CD14-positive monocyte (primary cell): ENCODE measurements at regions not wholly inside any gene's neighbourhood (a gene's known extent, or its start where the extent isn't known, plus 50 kb on each side); places are given as distances from the start of the nearest gene placed in this dataset.

Experiments
- DNase-seq, 3 donors: peaks; one replicate each; pipeline ENCODE4 v3.0.0-alpha.2; 2011 to 2022
- H2AFZ ChIP-seq: 2 replicates; pipeline ENCODE4 v1.6.0; 2012; ENCODE audit warnings: mild to moderate bottlenecking, low read depth, low read length, inconsistent platforms; ENCODE audit not compliant: insufficient read depth, poor library complexity, severe bottlenecking
- H3K27ac ChIP-seq, 2 donors: 1 replicate in 1 of 2; 2 replicates in 1 of 2; pipeline ENCODE4 v1.5.1; 2012 to 2013; ENCODE audit warnings: low read length in 2 of 2, control low read depth in 1 of 2, inconsistent platforms in 1 of 2, low read depth in 1 of 2, mild to moderate bottlenecking in 1 of 2
- H3K27me3 ChIP-seq, 2 donors: one replicate each; pipeline versions ENCODE4 v1.6.0 to v1.6.1; 2011 to 2013; ENCODE audit warnings: low read length in 2 of 2; ENCODE audit not compliant: control insufficient read depth in 2 of 2, insufficient read depth in 2 of 2
- H3K36me3 ChIP-seq, 2 donors: replicated peaks in 1 of 2; 1 replicate in 1 of 2; 2 replicates in 1 of 2; pipeline versions ENCODE4 v1.5.1 to v1.6.1; 2012 to 2013; ENCODE audit warnings: low read length in 2 of 2, control low read depth in 1 of 2, inconsistent platforms in 1 of 2, mild to moderate bottlenecking in 1 of 2; ENCODE audit not compliant: insufficient read depth in 2 of 2, control insufficient read depth in 1 of 2
- H3K4me1 ChIP-seq, 2 donors: 1 replicate in 1 of 2; 2 replicates in 1 of 2; pipeline versions ENCODE4 v1.5.1 to v1.6.1; 2012 to 2013; ENCODE audit warnings: low read length in 2 of 2, control low read depth in 1 of 2, inconsistent platforms in 1 of 2, mild to moderate bottlenecking in 1 of 2, moderate library complexity in 1 of 2; ENCODE audit not compliant: insufficient read depth in 2 of 2, control insufficient read depth in 1 of 2
- H3K4me2 ChIP-seq: replicated peaks from 2 replicates; pipeline ENCODE3; 2012; ENCODE audit warnings: low read length, moderate library complexity, mild to moderate bottlenecking; ENCODE audit not compliant: poor library complexity, severe bottlenecking; ENCODE audit errors: extremely low read depth
- H3K4me3 ChIP-seq, 3 experiments: fragments of 200-600 bp in 1 of 3; sonication (generic) in 1 of 3; replicated peaks in 1 of 3; 1 replicate in 2 of 3; 2 replicates in 1 of 3; pipeline ENCODE4 v1.5.1; 2011 to 2013; ENCODE audit warnings: low read length in 3 of 3, mild to moderate bottlenecking in 3 of 3, control low read depth in 2 of 3, low read depth in 2 of 3, inconsistent platforms in 1 of 3, moderate library complexity in 1 of 3
- H3K79me2 ChIP-seq: 2 replicates; pipeline ENCODE4 v1.6.0; 2012; ENCODE audit warnings: mild to moderate bottlenecking, control low read depth, inconsistent platforms, low read length, moderate library complexity; ENCODE audit not compliant: insufficient read depth
- H3K9ac ChIP-seq: 2 replicates; pipeline ENCODE4 v1.6.0; 2017; ENCODE audit warnings: low read length, mild to moderate bottlenecking; ENCODE audit not compliant: insufficient read depth, poor library complexity, severe bottlenecking
- H3K9me3 ChIP-seq, 2 donors: replicated peaks in 1 of 2; 1 replicate in 1 of 2; 2 replicates in 1 of 2; pipeline versions ENCODE4 v1.5.1 to v1.6.1; 2012 to 2013; ENCODE audit warnings: low read length in 2 of 2, control low read depth in 1 of 2; ENCODE audit not compliant: control insufficient read depth in 1 of 2, insufficient read depth in 1 of 2
- H4K20me1 ChIP-seq: 2 replicates; pipeline ENCODE4 v1.6.0; 2012; ENCODE audit warnings: mild to moderate bottlenecking, low read length, control low read depth, moderate library complexity; ENCODE audit not compliant: insufficient read depth
- H3K27ac Mint-ChIP-seq, 7 donors: one replicate each; pipeline ENCODE4 v1.8.0; 2020; ENCODE audit warnings: mild to moderate bottlenecking in 7 of 7, mixed read lengths in 7 of 7, moderate library complexity in 6 of 7, inconsistent platforms in 2 of 7
- H3K27me3 Mint-ChIP-seq, 3 donors: one replicate each; pipeline ENCODE4 v1.8.0; 2021 to 2022; ENCODE audit warnings: low read depth in 3 of 3, mild to moderate bottlenecking in 3 of 3, mixed read lengths in 3 of 3, moderate library complexity in 3 of 3, inconsistent platforms in 1 of 3
- H3K36me3 Mint-ChIP-seq, 2 donors: one replicate each; pipeline ENCODE4 v1.8.0; 2020; ENCODE audit warnings: mixed read lengths in 2 of 2, inconsistent platforms in 1 of 2, mild to moderate bottlenecking in 1 of 2
- H3K4me1 Mint-ChIP-seq: one replicate; pipeline ENCODE4 v1.8.0; 2020; ENCODE audit warnings: mild to moderate bottlenecking, mixed read lengths
- H3K4me3 Mint-ChIP-seq, 2 donors: one replicate each; pipeline ENCODE4 v1.8.0; 2020; ENCODE audit warnings: mild to moderate bottlenecking in 2 of 2, mixed read lengths in 2 of 2, moderate library complexity in 1 of 2
- H3K9me3 Mint-ChIP-seq, 7 donors: one replicate each; pipeline ENCODE4 v1.8.0; 2020 to 2022; ENCODE audit warnings: mixed read lengths in 7 of 7, mild to moderate bottlenecking in 6 of 7, moderate library complexity in 6 of 7, inconsistent platforms in 2 of 7
- CTCF ChIP-seq: fragments of 200-600 bp; IDR thresholded peaks from one replicate; pipeline ENCODE4 v1.8.0; 2022; ENCODE audit warnings: antibody characterized with exemption, mild to moderate bottlenecking
- WGBS: methylation state at CpG from one replicate; pipeline ENCODE4 v1.1.5; 2013; ENCODE audit warnings: missing lambda C conversion rate; ENCODE audit not compliant: insufficient coverage; 5-methylcytosine and 5-hydroxymethylcytosine counted together
- intact Hi-C, 2 donors: fragments of 100-400 bp; cut with micrococcal nuclease; formaldehyde crosslinking; loops; one replicate each; pipeline versions ENCODE4 v1.15.0 to v1.15.1; 2023

GRCh38 chr19:32255536-32256295 lies 89.7 kb upstream of the ZNF507 start:
- no peak for DNase-seq
- no peaks in the 10 kb centered on the region for H3K9me3 ChIP-seq
- peaks cover 18 to 30% (median 20%) of the 10 kb centered on the region in 3 donors for H3K27me3 Mint-ChIP-seq
- no peak overlapping the region for H3K9ac ChIP-seq
- no peaks in the 10 kb centered on the region for H4K20me1 ChIP-seq
- no peak overlapping the region for H3K27ac Mint-ChIP-seq
- H3K4me1 ChIP-seq: peaks cover 0 to 4% of the 10 kb centered on the region in 2 donors
- peaks cover 0 to 6% (median 2%) of the 10 kb centered on the region in 7 donors for H3K9me3 Mint-ChIP-seq
- H3K36me3 Mint-ChIP-seq: no peaks in the 10 kb centered on the region
- H3K4me3 ChIP-seq: no peak overlapping the region
- no peaks in the 10 kb centered on the region for H3K36me3 ChIP-seq
- intact Hi-C loops: no loop called here
- H3K4me2 ChIP-seq: no peak overlapping the region
- H3K27ac ChIP-seq: no peak overlapping the region
- H3K4me3 Mint-ChIP-seq: peak overlapping the region in 1 of 2 donors; percentile 37
- H3K79me2 ChIP-seq: no peaks in the 10 kb centered on the region
- no peaks in the 10 kb centered on the region for H3K27me3 ChIP-seq
- no peak for TF ChIP-seq CTCF
- WGBS: 92% methylated on average over 2 of the region's 8 CpGs
- no peak overlapping the region for H2AFZ ChIP-seq
- peaks cover 11% of the 10 kb centered on the region for H3K4me1 Mint-ChIP-seq

GRCh38 chr19:32256341-32256975 lies 89.0 kb upstream of the ZNF507 start:
- no peaks in the 10 kb centered on the region for H3K79me2 ChIP-seq
- H3K9ac ChIP-seq: no peak overlapping the region
- no peak overlapping the region for H3K4me3 ChIP-seq
- H3K4me1 ChIP-seq: peaks cover 0 to 4% of the 10 kb centered on the region in 2 donors
- H3K27me3 ChIP-seq: no peaks in the 10 kb centered on the region
- no peak for DNase-seq
- Mint-ChIP-seq H3K4me1 (peaks cover 11% of the 10 kb centered on the region), H3K27ac (no peak overlapping the region), H3K4me3 (no peak overlapping the region), H3K36me3 (no peaks in the 10 kb centered on the region), H3K9me3 (peaks cover 0 to 6% (median 2%) of the 10 kb centered on the region in 7 donors), H3K27me3 (peaks cover 18 to 29% (median 18%) of the 10 kb centered on the region in 3 donors)
- WGBS: 94% methylated on average over 3 of the region's 15 CpGs
- TF ChIP-seq CTCF: no peak
- no peaks in the 10 kb centered on the region for H4K20me1 ChIP-seq
- H3K36me3 ChIP-seq: no peaks in the 10 kb centered on the region
- no peak overlapping the region for H3K4me2 ChIP-seq
- no peak overlapping the region for H3K27ac ChIP-seq
- H3K9me3 ChIP-seq: no peaks in the 10 kb centered on the region
- no peak overlapping the region for H2AFZ ChIP-seq
- intact Hi-C loops: no loop called here
